ENCODE measurements at regions not wholly inside any gene's neighbourhood (a gene's known extent, or its start where the extent isn't known, plus 50 kb on each side); places are given as distances from the start of the nearest gene placed in this dataset.

- TF ChIP-seq CTCF (IDR thresholded peaks at IDR 0.05; ENCODE audit: poor library complexity, severe bottlenecking) (no peak), POLR2AphosphoS5 (IDR thresholded peaks at IDR 0.05) (no peak), RAD21 (conservative IDR thresholded peaks at IDR 0.05) (no peak), EZH2 (IDR thresholded peaks at IDR 0.05; ENCODE audit: borderline replicate concordance, insufficient read depth, low read length, poor library complexity, severe bottlenecking) (no peak), EP300 (conservative IDR thresholded peaks at IDR 0.05; ENCODE audit: poor library complexity, severe bottlenecking) (no peak), REST (IDR thresholded peaks at IDR 0.05; ENCODE audit: borderline replicate concordance) (no peak)
Observed at GRCh38 chr5:117486261-117486660, 911.6 kb upstream of the SEMA6A start.
